Coronary artery (tissue), 2 donors: ENCODE measurements at regions not wholly inside any gene's neighbourhood (a gene's known extent, or its start where the extent isn't known, plus 50 kb on each side); places are given as distances from the start of the nearest gene placed in this dataset.
"Not testable (repeated sequence)": the region's sequence is repeated elsewhere in the genome, so short reads cannot be mapped to it uniquely, and the experiment has no call there.

Experiments
- DNase-seq: peaks from one replicate; pipeline ENCODE4 v3.0.0-alpha.2; 2017; ENCODE audit warnings: low spot score
- H3K27ac ChIP-seq, 2 donors: fragments of 200-600 bp; sonication (generic); one replicate each; pipeline ENCODE4 v1.5.1; 2016 to 2019
- H3K4me3 ChIP-seq: fragments of 200-600 bp; sonication (generic); 2 replicates; pipeline ENCODE4 v1.5.1; 2016; ENCODE audit warnings: mild to moderate bottlenecking, moderate library complexity
- TF ChIP-seq, protein P1 (sequence below): fragments of 200-600 bp; sonication (generic); IDR thresholded peaks from one replicate; pipeline ENCODE4 v1.5.1; 2019; ENCODE audit warnings: antibody characterized with exemption

DNA sequence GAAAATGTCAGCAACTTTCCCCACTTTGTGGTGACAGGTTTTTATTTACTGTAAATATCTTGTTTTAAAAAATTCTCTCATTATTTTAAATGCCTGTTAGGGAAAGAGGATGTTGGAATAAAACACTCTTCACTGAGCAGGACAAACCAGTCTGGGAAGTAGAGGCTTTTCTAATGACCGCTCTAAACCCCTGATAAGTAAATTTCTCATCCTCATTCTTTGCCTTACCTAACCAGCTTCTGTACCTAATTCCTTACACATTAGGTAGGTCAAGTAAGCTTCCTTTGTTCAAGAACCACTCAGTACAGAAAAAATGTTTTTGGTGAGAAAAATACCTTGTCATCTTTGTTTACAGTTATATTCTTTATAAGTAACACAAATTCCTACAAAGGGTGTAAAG, 143.6 kb downstream of the GPR85 start:
- TF ChIP-seq, protein P1, sequence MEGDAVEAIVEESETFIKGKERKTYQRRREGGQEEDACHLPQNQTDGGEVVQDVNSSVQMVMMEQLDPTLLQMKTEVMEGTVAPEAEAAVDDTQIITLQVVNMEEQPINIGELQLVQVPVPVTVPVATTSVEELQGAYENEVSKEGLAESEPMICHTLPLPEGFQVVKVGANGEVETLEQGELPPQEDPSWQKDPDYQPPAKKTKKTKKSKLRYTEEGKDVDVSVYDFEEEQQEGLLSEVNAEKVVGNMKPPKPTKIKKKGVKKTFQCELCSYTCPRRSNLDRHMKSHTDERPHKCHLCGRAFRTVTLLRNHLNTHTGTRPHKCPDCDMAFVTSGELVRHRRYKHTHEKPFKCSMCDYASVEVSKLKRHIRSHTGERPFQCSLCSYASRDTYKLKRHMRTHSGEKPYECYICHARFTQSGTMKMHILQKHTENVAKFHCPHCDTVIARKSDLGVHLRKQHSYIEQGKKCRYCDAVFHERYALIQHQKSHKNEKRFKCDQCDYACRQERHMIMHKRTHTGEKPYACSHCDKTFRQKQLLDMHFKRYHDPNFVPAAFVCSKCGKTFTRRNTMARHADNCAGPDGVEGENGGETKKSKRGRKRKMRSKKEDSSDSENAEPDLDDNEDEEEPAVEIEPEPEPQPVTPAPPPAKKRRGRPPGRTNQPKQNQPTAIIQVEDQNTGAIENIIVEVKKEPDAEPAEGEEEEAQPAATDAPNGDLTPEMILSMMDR: no peak
- DNase-seq: no peak
- H3K4me3 ChIP-seq: no peak overlapping the region
- no peak overlapping the region for H3K27ac ChIP-seq

- H3K27ac ChIP-seq, DNase-seq, H3K4me3 ChIP-seq: not testable (repeated sequence)
Measured at GRCh38 chr7:112942125-112942524, 144.5 kb downstream of the GPR85 start.

- Histone ChIP-seq H3K4me3 (peak overlapping the region; percentile 96), H3K27ac (peak overlapping the region; percentile 72 to 75)
- TF ChIP-seq, protein P1: no peak
- no peak for DNase-seq
Measured at GRCh38 chr7:112940314-112940732, 146.3 kb downstream of the GPR85 start.

GRCh38 chr7:112939574-112940313, 146.9 kb downstream of the GPR85 start:
- DNase-seq: peak; percentile 100
- TF ChIP-seq, protein P1: no peak
- peak overlapping the region; percentile 72 to 87 for H3K27ac ChIP-seq

DNA sequence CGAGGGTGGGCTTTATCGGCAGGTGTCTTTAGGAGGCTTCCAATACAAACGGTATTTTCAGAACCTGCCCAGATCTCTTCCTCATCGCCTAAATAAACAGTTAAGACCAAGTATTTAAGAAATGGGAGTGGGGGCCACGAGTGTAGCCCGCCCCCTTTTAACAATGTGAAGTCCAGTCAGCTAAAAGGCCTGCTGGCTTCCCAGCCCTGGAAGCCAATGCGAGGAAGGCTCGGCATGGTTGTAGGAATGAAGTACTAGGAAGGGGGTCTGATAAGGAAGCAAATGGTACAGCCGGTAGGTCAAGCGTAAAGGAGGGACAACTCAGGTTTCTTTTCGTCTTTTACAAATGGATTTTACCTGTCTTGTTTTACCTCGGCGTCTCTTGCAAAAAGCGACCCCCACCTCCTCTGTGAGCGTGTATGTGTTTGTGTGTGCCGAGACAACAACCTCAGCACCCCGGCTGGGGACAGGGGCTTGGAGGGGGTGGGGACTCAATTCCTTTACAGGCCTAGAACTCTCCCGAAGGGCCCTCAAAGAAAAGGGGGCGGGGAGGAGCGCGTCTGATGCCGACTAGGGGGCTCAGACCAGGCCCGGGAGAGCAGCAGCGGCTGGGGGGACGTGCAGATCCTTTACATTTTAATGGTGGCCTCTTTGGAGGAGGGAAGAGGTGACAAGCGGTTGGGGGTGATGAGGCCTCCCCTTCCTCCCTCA, 147.6 kb downstream of the GPR85 start:
- peak overlapping the region; percentile 96 for H3K4me3 ChIP-seq
- DNase-seq: peak; percentile 74
- TF ChIP-seq, protein P1: no peak
- peak overlapping the region; percentile 58 to 87 for H3K27ac ChIP-seq

More at GRCh38 chr7:112939574-112940313, 146.9 kb downstream of the GPR85 start:
- peak overlapping the region; percentile 96 for H3K4me3 ChIP-seq

DNA sequence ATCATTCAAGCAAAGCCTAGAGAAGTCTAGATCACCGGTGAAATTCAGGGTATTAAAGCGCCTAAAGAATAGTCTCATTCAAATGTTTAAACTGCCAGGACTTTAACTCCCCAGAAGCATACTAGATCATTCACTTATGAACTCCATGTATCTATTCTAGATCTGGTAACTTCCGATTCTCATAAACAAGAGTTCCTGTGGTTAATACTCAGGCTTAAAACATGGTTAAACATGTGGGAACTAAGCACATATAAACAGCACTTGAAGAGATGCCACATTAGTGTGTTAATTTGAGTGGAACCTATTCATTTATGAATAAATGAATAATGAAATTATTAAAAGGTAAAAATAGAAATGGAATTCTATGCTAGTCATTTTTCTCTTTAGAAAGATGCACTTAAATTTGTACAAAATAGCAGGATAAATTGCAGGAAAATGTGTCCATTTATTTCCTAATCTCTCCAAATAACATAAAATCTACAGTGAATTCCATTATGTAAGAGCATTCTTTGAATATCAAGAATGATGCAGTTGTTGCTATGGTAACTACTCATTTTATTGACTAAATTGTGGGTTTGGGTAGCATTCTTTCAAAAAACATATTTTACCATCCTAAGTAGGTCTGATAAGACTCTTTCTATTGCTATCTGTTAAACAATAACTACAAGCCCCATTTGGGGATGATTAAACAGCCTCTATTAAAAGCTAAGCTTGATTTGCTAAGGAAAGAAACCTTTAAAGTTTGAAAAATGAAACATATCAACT, 147.6 kb upstream of the TMEM168 start:
- TF ChIP-seq, protein P1: no peak
- Histone ChIP-seq H3K27ac (no peak overlapping the region), H3K4me3 (peak overlapping the region; percentile 96)
- DNase-seq: no peak

GRCh38 chr7:112933598-112933997, 143.4 kb upstream of the TMEM168 start:
- no peak for DNase-seq
- TF ChIP-seq, protein P1: no peak
- H3K27ac ChIP-seq: no peak overlapping the region
- no peak overlapping the region for H3K4me3 ChIP-seq
